Jurkat, Clone E6-1 (cell line): ENCODE measurements at regions not wholly inside any gene's neighbourhood (a gene's known extent, or its start where the extent isn't known, plus 50 kb on each side); places are given as distances from the start of the nearest gene placed in this dataset.
"Not testable (repeated sequence)": the region's sequence is repeated elsewhere in the genome, so short reads cannot be mapped to it uniquely, and the experiment has no call there.

Experiments used
- DNase-seq: peaks from one replicate; pipeline ENCODE4 v3.0.0-alpha.2; 2011; ENCODE audit warnings: low read depth, low spot score
- H3K4me3 ChIP-seq: 2 replicates; pipeline ENCODE4 v1.5.1; 2011; ENCODE audit warnings: mild to moderate bottlenecking, low read length, control low read depth, moderate library complexity

- H3K4me3 ChIP-seq = no peak overlapping the region
- no peak for DNase-seq
Observed at GRCh38 chr14:101616202-101616601, 54.9 kb downstream of the DIO3 start.

- no peak for DNase-seq
- H3K4me3 ChIP-seq = no peak overlapping the region
Observed at GRCh38 chr14:101619484-101619883, 58.2 kb downstream of the DIO3 start.

- no peak for DNase-seq
- H3K4me3 ChIP-seq = no peak overlapping the region
Observed at GRCh38 chr14:101620031-101620788, 58.9 kb downstream of the DIO3 start.

- no peak overlapping the region for H3K4me3 ChIP-seq
- DNase-seq = no peak
Observed at GRCh38 chr14:101620821-101621785, 59.8 kb downstream of the DIO3 start.

GRCh38 chr14:101622251-101623076, 61.2 kb downstream of the DIO3 start:
- DNase-seq = no peak
- no peak overlapping the region for H3K4me3 ChIP-seq

GRCh38 chr14:101623077-101623372, 61.7 kb downstream of the DIO3 start:
- no peak for DNase-seq

GRCh38 chr14:101623685-101624444, 62.6 kb downstream of the DIO3 start:
- H3K4me3 ChIP-seq = no peak overlapping the region
- no peak for DNase-seq

More at GRCh38 chr14:101623077-101623372, 61.7 kb downstream of the DIO3 start:
- no peak overlapping the region for H3K4me3 ChIP-seq

GRCh38 chr14:101624536-101624935, 63.2 kb downstream of the DIO3 start:
- no peak for DNase-seq
- H3K4me3 ChIP-seq = no peak overlapping the region

GRCh38 chr14:101625336-101626097, 64.2 kb downstream of the DIO3 start:
- no peak overlapping the region for H3K4me3 ChIP-seq
- DNase-seq = no peak

- H3K4me3 ChIP-seq = no peak overlapping the region
- no peak for DNase-seq
Observed at GRCh38 chr14:101626331-101626730, 65.0 kb downstream of the DIO3 start.

GRCh38 chr14:101627915-101628262, 66.6 kb downstream of the DIO3 start:
- DNase-seq = no peak
- H3K4me3 ChIP-seq = no peak overlapping the region

GRCh38 chr14:101628471-101628966, 67.2 kb downstream of the DIO3 start:
- DNase-seq = peak; percentile 55
- peak overlapping the region; percentile 21; the same call in 1 of the 2 replicates for H3K4me3 ChIP-seq

- no peak for DNase-seq
- no peak overlapping the region; the same call in 1 of the 2 replicates for H3K4me3 ChIP-seq
Observed at GRCh38 chr14:101628975-101629374, 67.7 kb downstream of the DIO3 start.

GRCh38 chr14:101630056-101630965, 69.0 kb downstream of the DIO3 start:
- H3K4me3 ChIP-seq = no peak overlapping the region
- no peak for DNase-seq

- H3K4me3 ChIP-seq = no peak overlapping the region
- no peak for DNase-seq
Observed at GRCh38 chr14:101631199-101631598, 69.9 kb downstream of the DIO3 start.

- not testable (repeated sequence) for H3K4me3 ChIP-seq, DNase-seq
Observed at GRCh38 chr14:101631970-101632369, 70.7 kb downstream of the DIO3 start.

GRCh38 chr14:101632520-101632919, 71.2 kb downstream of the DIO3 start:
- no peak overlapping the region for H3K4me3 ChIP-seq
- no peak for DNase-seq
